ENCODE measurements at regions not wholly inside any gene's neighbourhood (a gene's known extent, or its start where the extent isn't known, plus 50 kb on each side); places are given as distances from the start of the nearest gene placed in this dataset.

DNA sequence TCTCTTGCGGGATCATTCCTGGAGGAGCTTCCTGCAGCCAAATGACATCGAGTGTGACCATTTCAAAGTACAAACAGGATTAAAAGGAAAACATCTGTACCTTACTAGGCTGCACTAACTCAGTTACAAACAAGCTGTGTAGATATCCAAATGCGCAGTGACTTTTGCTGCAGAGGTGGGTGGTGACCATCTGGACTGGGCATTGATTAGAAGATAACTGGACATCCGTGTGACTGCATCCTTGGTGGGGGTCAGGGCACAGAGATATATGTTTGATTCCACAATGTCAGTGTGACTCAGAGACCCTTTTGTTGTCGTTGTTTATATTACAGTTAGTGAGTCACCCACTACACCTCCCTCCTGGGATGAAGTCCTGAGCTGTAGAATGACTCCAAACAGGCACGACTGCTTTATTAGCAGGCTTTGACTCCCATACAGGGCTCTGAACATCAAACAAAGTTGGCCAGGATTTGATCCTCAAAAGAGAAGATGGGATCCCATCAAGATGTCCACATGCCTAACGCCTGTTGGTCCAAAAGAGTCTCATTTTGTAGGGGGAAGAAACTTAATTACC, 56.7 kb upstream of the SDK1 start:
- Histone ChIP-seq H3K27ac (ENCODE audit: low read depth, low read length) (no peak overlapping the region), H3K36me3 (ENCODE audit: control insufficient read depth in 5 of 5, insufficient read depth in 5 of 5, low read length in 5 of 5) (no peaks in the 10 kb centered on the region), H3K9me3 (ENCODE audit: control insufficient read depth in 5 of 5, low read length in 5 of 5) (peaks cover 0 to 5% (median 0%) of the 10 kb centered on the region in 5 donors), H3K9ac (ENCODE audit: low read length in 5 of 5) (no peak overlapping the region), H3K4me3 (ENCODE audit: low read depth in 1 of 5, low read length in 5 of 5) (no peak overlapping the region), H3K27me3 (ENCODE audit: control insufficient read depth in 5 of 5, insufficient read depth in 4 of 5, low read length in 5 of 5) (peaks cover 0 to 7% (median 0%) of the 10 kb centered on the region in 5 donors), H3K4me1 (ENCODE audit: control insufficient read depth in 5 of 5, insufficient read depth in 5 of 5, low read length in 5 of 5) (no peaks in the 10 kb centered on the region)

DNA sequence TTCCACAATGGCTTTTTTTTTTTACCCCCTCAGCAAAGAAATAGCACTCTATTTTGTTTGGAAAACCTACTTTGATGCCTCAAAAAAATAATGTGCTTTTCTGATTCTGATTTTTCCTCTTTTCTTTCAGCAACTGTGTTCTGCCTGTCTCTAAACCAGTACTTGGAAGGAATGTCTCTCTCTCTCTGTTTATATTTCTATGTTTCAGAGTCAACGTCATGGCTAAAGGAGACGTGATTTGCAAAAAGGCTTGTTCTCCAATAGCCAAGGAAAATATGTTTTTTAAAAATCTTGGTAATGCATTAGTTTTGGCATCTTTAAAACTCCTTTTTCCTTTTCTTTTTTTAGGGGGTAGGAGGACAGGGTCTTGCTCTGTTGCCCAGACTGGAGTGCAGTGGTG, 56.0 kb upstream of the SDK1 start:
- Histone ChIP-seq H3K9me3 (ENCODE audit: control insufficient read depth in 5 of 5, low read length in 5 of 5) (peaks cover 0 to 5% (median 0%) of the 10 kb centered on the region in 5 donors), H3K27ac (ENCODE audit: low read depth, low read length) (no peak overlapping the region), H3K27me3 (ENCODE audit: control insufficient read depth in 5 of 5, insufficient read depth in 4 of 5, low read length in 5 of 5) (peaks cover 0 to 7% (median 0%) of the 10 kb centered on the region in 5 donors), H3K4me1 (ENCODE audit: control insufficient read depth in 5 of 5, insufficient read depth in 5 of 5, low read length in 5 of 5) (no peaks in the 10 kb centered on the region), H3K9ac (ENCODE audit: low read length in 5 of 5) (no peak overlapping the region), H3K4me3 (ENCODE audit: low read depth in 1 of 5, low read length in 5 of 5) (no peak overlapping the region), H3K36me3 (ENCODE audit: control insufficient read depth in 5 of 5, insufficient read depth in 5 of 5, low read length in 5 of 5) (no peaks in the 10 kb centered on the region)

DNA sequence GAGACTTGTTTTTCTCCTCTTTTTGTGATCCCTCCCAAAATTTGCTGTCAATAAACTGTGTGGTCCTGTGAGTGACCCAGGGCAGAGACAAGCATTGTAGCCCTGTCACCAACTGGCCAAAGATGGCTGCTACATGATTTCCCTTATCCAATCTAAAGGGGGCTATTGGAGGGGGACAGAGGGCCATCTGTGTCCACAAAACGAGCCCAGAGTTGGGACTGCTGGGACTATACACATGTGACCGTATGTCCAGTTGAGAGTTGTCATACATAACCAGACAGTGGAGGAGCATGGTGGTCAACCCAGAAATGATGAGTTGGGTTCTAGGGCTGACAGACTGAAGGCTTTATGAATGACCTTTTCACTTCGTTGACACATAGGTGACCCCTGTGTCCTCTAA, 55.3 kb upstream of the SDK1 start:
- Histone ChIP-seq H3K9ac (ENCODE audit: low read length in 5 of 5) (no peak overlapping the region), H3K36me3 (ENCODE audit: control insufficient read depth in 5 of 5, insufficient read depth in 5 of 5, low read length in 5 of 5) (no peaks in the 10 kb centered on the region), H3K4me3 (ENCODE audit: low read depth in 1 of 5, low read length in 5 of 5) (no peak overlapping the region), H3K27me3 (ENCODE audit: control insufficient read depth in 5 of 5, insufficient read depth in 4 of 5, low read length in 5 of 5) (peaks cover 0 to 7% (median 0%) of the 10 kb centered on the region in 5 donors), H3K4me1 (ENCODE audit: control insufficient read depth in 5 of 5, insufficient read depth in 5 of 5, low read length in 5 of 5) (no peaks in the 10 kb centered on the region), H3K9me3 (ENCODE audit: control insufficient read depth in 5 of 5, low read length in 5 of 5) (peaks cover 0 to 5% (median 0%) of the 10 kb centered on the region in 5 donors), H3K27ac (ENCODE audit: low read depth, low read length) (no peak overlapping the region)

DNA sequence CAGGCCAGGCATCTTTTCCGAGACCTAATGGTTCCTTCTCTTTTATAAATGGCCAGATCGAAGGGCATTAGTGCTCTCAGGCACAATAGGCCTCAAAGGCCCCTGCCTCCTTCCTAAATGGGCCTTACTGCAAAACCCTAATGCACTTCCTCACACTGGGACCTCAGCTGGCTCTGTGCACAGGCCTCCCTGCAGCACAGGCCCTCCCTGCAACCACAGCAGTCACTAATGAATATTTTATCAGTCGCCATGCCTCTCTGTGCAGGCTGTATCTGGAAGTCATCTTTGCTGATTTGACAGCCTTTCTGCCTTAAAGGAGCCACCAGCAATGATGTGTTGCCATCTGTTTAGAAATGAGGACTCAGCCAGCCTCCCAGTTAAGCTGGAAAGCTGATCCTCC, 54.9 kb upstream of the SDK1 start:
- Histone ChIP-seq H3K9me3 (ENCODE audit: control insufficient read depth in 5 of 5, low read length in 5 of 5) (peaks cover 0 to 5% (median 0%) of the 10 kb centered on the region in 5 donors), H3K27ac (ENCODE audit: low read depth, low read length) (no peak overlapping the region), H3K9ac (ENCODE audit: low read length in 5 of 5) (no peak overlapping the region), H3K27me3 (ENCODE audit: control insufficient read depth in 5 of 5, insufficient read depth in 4 of 5, low read length in 5 of 5) (peaks cover 0 to 7% (median 0%) of the 10 kb centered on the region in 5 donors), H3K4me3 (ENCODE audit: low read depth in 1 of 5, low read length in 5 of 5) (no peak overlapping the region), H3K36me3 (ENCODE audit: control insufficient read depth in 5 of 5, insufficient read depth in 5 of 5, low read length in 5 of 5) (no peaks in the 10 kb centered on the region), H3K4me1 (ENCODE audit: control insufficient read depth in 5 of 5, insufficient read depth in 5 of 5, low read length in 5 of 5) (no peaks in the 10 kb centered on the region)

DNA sequence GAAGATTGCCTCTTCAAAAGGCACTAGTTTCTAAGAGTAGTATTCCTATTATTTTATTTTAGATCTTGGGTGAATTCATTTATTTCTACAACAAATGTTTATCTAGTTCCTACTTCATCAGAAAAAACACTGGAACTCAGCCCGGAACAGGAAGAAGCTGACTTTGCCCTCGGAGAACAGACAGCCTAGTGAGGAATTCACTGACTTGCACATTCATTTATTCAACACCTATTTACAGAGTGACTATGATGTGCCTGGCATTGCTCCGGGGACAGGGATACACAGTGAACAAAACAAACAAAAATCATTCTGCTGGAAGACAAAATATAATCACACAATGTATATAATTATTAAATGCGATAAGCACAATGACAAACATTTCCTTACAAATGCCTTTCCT, 54.4 kb upstream of the SDK1 start:
- Histone ChIP-seq H3K4me1 (ENCODE audit: control insufficient read depth in 5 of 5, insufficient read depth in 5 of 5, low read length in 5 of 5) (no peaks in the 10 kb centered on the region), H3K27me3 (ENCODE audit: control insufficient read depth in 5 of 5, insufficient read depth in 4 of 5, low read length in 5 of 5) (peaks cover 0 to 7% (median 0%) of the 10 kb centered on the region in 5 donors), H3K36me3 (ENCODE audit: control insufficient read depth in 5 of 5, insufficient read depth in 5 of 5, low read length in 5 of 5) (no peaks in the 10 kb centered on the region), H3K4me3 (ENCODE audit: low read depth in 1 of 5, low read length in 5 of 5) (no peak overlapping the region), H3K9me3 (ENCODE audit: control insufficient read depth in 5 of 5, low read length in 5 of 5) (peaks cover 0 to 5% (median 0%) of the 10 kb centered on the region in 5 donors), H3K27ac (ENCODE audit: low read depth, low read length) (no peak overlapping the region), H3K9ac (ENCODE audit: low read length in 5 of 5) (no peak overlapping the region)

DNA sequence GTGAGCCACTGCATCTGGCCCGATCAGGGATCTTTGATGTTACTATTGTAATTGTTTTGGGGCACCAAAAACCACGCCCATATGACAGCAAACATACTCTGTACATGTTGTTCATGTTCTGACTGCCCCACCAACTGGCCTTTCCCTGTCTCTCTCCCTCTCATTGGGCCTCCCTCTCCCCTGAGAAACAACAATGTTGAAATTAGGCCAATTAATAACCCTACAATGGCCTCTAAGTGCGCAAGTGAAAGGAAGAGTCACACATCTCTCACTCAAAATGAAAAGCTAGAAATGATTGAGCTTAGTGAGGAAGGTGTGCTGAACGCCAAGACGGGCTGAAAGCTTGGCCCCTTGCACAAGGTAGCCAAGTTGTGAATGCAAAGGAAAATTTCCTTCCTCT, 50.3 kb upstream of the SDK1 start:
- Histone ChIP-seq H3K36me3 (ENCODE audit: control insufficient read depth in 5 of 5, insufficient read depth in 5 of 5, low read length in 5 of 5) (no peaks in the 10 kb centered on the region), H3K4me3 (ENCODE audit: low read depth in 1 of 5, low read length in 5 of 5) (no peak overlapping the region), H3K9ac (ENCODE audit: low read length in 5 of 5) (no peak overlapping the region), H3K27ac (ENCODE audit: low read depth, low read length) (no peak overlapping the region), H3K4me1 (ENCODE audit: control insufficient read depth in 5 of 5, insufficient read depth in 5 of 5, low read length in 5 of 5) (no peaks in the 10 kb centered on the region), H3K27me3 (ENCODE audit: control insufficient read depth in 5 of 5, insufficient read depth in 4 of 5, low read length in 5 of 5) (no peaks in the 10 kb centered on the region), H3K9me3 (ENCODE audit: control insufficient read depth in 5 of 5, low read length in 5 of 5) (peaks cover 0 to 5% (median 0%) of the 10 kb centered on the region in 5 donors)
